Mesodermal cell (in vitro differentiated cells): ENCODE measurements at regions not wholly inside any gene's neighbourhood (a gene's known extent, or its start where the extent isn't known, plus 50 kb on each side); places are given as distances from the start of the nearest gene placed in this dataset.
"Not testable (repeated sequence)": the region's sequence is repeated elsewhere in the genome, so short reads cannot be mapped to it uniquely, and the experiment has no call there.

Experiments used
- H3K27ac ChIP-seq: 2 replicates; pipeline ENCODE4 v1.7.0; 2013; ENCODE audit warnings: mild to moderate bottlenecking, low read depth, low read length, moderate library complexity; ENCODE audit not compliant: severe bottlenecking
- H3K36me3 ChIP-seq: 2 replicates; pipeline ENCODE4 v1.7.1; 2013; ENCODE audit warnings: mild to moderate bottlenecking, low read length, moderate library complexity; ENCODE audit not compliant: control insufficient read depth, insufficient read depth
- H3K4me1 ChIP-seq: one replicate; pipeline ENCODE4 v1.7.1; 2013; ENCODE audit warnings: mild to moderate bottlenecking, low read length; ENCODE audit not compliant: insufficient read depth, control insufficient read depth, poor library complexity, severe bottlenecking
- H3K4me3 ChIP-seq: 2 replicates; pipeline ENCODE4 v1.7.0; 2013; ENCODE audit warnings: low read length, control low read depth, mild to moderate bottlenecking; ENCODE audit not compliant: insufficient read depth, poor library complexity, severe bottlenecking; ENCODE audit errors: extremely low read depth
- H3K9me3 ChIP-seq: 2 replicates; pipeline ENCODE4 v1.7.1; 2013; ENCODE audit warnings: mild to moderate bottlenecking, low read length, moderate library complexity; ENCODE audit not compliant: control insufficient read depth
- WGBS, 2 experiments: methylation state at CpG; one replicate each; pipeline ENCODE4 v1.1.5; 2013; ENCODE audit warnings: missing lambda C conversion rate in 2 of 2; ENCODE audit not compliant: insufficient coverage in 2 of 2; 5-methylcytosine and 5-hydroxymethylcytosine counted together

DNA sequence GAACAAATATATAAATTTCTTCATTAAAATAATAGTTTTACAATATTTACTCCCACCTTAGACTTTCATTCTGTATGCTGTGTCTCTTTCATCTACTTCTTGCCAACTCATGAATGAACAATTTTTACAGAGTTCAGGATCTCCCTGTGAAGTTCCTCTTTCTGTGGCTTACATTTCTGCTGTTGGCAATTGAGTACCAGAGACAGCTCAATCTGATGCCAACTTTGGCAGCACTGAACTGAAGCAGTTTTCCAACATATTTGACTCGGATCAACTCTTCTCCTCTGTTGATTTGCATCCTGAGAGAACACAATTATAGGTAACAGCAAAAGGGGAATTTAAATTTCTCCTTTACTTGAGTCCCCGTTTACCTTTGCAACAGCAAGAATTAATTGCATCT, 1262.2 kb downstream of the EFNA5 start:
- H3K9me3 ChIP-seq: no peaks in the 10 kb centered on the region
- H3K4me1 ChIP-seq: no peaks in the 10 kb centered on the region
- no peak overlapping the region for H3K4me3 ChIP-seq
- WGBS, 2 experiments: 85% methylated on average over 2 of the region's 2 CpGs; no CpG with 5 or more reads in 1 of the 2 experiments
- H3K27ac ChIP-seq: no peak overlapping the region
- no peaks in the 10 kb centered on the region for H3K36me3 ChIP-seq

DNA sequence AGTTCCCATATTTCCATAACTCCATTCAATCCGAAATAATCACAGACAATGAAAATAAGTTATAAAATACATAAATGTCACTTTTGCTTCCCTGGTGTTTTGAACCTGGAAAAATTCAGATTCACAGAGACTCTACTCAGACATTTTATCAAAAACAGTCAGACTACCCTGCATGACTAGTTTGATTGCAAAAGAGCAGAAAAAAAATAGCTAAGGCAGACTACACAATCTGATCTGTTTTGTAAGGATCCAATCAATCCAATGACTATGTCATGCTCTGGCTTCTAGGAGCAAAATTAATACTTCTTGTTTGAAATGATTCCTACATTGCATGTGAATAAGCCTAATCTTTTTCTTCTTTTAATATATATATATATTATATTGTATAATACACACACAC, 1262.6 kb downstream of the EFNA5 start:
- H3K36me3 ChIP-seq: no peaks in the 10 kb centered on the region
- H3K9me3 ChIP-seq: no peaks in the 10 kb centered on the region
- WGBS, 2 experiments: no CpG with 5 or more reads among the region's 1 CpG
- no peaks in the 10 kb centered on the region for H3K4me1 ChIP-seq
- H3K4me3 ChIP-seq: no peak overlapping the region
- H3K27ac ChIP-seq: no peak overlapping the region

GRCh38 chr5:106401561-106401960, 1269.2 kb downstream of the EFNA5 start:
- Histone ChIP-seq H3K4me3 (no peak overlapping the region), H3K4me1 (no peaks in the 10 kb centered on the region), H3K9me3 (no peaks in the 10 kb centered on the region), H3K27ac (no peak overlapping the region), H3K36me3 (no peaks in the 10 kb centered on the region)
- WGBS, 2 experiments: 60% methylated on average over 1 of the region's 2 CpGs; no CpG with 5 or more reads in 1 of the 2 experiments

GRCh38 chr5:106399391-106399790, 1271.3 kb downstream of the EFNA5 start:
- H3K9me3 ChIP-seq: no peaks in the 10 kb centered on the region
- no CpG with 5 or more reads among the region's 1 CpG for WGBS, 2 experiments
- no peak overlapping the region for H3K4me3 ChIP-seq
- H3K27ac ChIP-seq: no peak overlapping the region
- H3K36me3 ChIP-seq: no peaks in the 10 kb centered on the region
- no peaks in the 10 kb centered on the region for H3K4me1 ChIP-seq

GRCh38 chr5:106397700-106398099, 1273.0 kb downstream of the EFNA5 start:
- Histone ChIP-seq H3K9me3 (no peaks in the 10 kb centered on the region), H3K4me3 (no peak overlapping the region), H3K36me3 (no peaks in the 10 kb centered on the region), H3K4me1 (peaks cover 4% of the 10 kb centered on the region), H3K27ac (peak overlapping the region; percentile 7)
- no CpG with 5 or more reads among the region's 1 CpG for WGBS, 2 experiments

DNA sequence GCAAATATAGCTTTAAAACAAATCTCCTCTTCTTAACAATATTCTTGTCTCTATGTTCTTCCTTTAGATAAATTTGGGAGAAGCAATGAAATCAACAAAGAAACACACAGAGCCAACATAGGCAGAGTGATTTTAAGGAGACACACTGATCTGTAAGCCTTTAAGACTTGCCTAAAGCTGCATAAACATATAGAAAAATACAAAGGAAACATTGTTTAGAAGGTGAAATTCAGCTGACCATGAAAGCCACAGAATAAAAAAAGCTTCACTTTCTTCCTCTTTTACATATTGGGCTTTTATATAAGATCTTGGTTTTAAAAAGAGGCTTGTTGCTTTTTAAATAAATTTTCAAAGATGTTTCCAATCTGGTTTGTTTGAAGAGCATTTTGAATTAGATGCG, 1277.5 kb downstream of the EFNA5 start:
- Histone ChIP-seq H3K4me3 (no peak overlapping the region), H3K4me1 (peaks cover 4% of the 10 kb centered on the region), H3K27ac (no peak overlapping the region), H3K36me3 (no peaks in the 10 kb centered on the region), H3K9me3 (no peaks in the 10 kb centered on the region)
- WGBS, 2 experiments: 80 to 100% methylated on average over 1 of the region's 1 CpG

GRCh38 chr5:106392766-106393165, 1278.0 kb downstream of the EFNA5 start:
- Histone ChIP-seq H3K9me3 (no peaks in the 10 kb centered on the region), H3K36me3 (no peaks in the 10 kb centered on the region), H3K27ac (no peak overlapping the region), H3K4me3 (no peak overlapping the region), H3K4me1 (peaks cover 4% of the 10 kb centered on the region)
- 71 to 83% methylated on average over 4 of the region's 5 CpGs for WGBS, 2 experiments

DNA sequence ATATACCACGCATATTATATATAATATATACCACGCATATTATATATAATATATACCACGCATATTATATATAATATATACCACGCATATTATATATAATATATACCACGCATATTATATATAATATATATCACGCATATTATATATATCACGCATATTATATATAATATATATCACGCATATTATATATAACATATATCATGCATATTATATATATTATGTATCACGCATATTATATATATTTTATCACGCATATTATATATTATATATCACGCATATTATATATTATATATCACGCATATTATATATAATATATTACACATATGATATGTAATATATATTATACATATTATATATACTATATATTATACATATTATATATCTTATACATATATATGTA, 1283.0 kb downstream of the EFNA5 start:
- no CpG with 5 or more reads among the region's 12 CpGs for WGBS, 2 experiments
- H3K4me3 ChIP-seq: not testable (repeated sequence)

DNA sequence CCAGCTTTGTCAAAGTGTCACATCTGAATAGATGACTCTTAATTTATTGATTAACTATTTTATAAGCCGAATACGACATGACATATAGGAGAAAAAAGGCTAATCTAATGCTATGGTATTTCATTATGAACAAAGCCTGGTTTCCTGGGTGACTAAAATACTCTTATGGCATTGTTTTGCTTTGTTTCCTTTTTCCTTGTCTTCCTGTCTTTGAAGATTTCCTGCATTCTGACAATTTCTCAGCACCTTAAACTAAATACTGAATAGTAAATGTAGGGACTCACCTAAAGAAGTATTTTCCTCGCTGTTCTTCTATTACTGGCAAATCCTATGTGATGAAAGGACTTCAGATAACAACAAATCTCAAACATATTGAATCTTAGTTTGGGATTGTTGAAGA, 1284.5 kb downstream of the EFNA5 start:
- Histone ChIP-seq H3K9me3 (no peaks in the 10 kb centered on the region), H3K36me3 (no peaks in the 10 kb centered on the region), H3K4me3 (no peak overlapping the region), H3K4me1 (no peaks in the 10 kb centered on the region), H3K27ac (no peak overlapping the region)
- no CpG with 5 or more reads among the region's 3 CpGs for WGBS, 2 experiments

More for the DNA sequence above, 1283.0 kb downstream of the EFNA5 start:
- not testable (repeated sequence) for H3K4me1 ChIP-seq, H3K9me3 ChIP-seq, H3K36me3 ChIP-seq, H3K27ac ChIP-seq

GRCh38 chr5:106380736-106381135, 1290.0 kb downstream of the EFNA5 start:
- Histone ChIP-seq H3K9me3 (no peaks in the 10 kb centered on the region), H3K36me3 (no peaks in the 10 kb centered on the region), H3K27ac (peak overlapping the region; percentile 43), H3K4me1 (no peaks in the 10 kb centered on the region), H3K4me3 (no peak overlapping the region)
- 83% methylated on average over 1 of the region's 1 CpG; no CpG with 5 or more reads in 1 of the 2 experiments for WGBS, 2 experiments

- Histone ChIP-seq H3K9me3 (peaks cover 7% of the 10 kb centered on the region), H3K4me3 (no peak overlapping the region), H3K27ac (no peak overlapping the region), H3K36me3 (no peaks in the 10 kb centered on the region), H3K4me1 (no peaks in the 10 kb centered on the region)
- no CpG with 5 or more reads among the region's 1 CpG for WGBS, 2 experiments
Measured at GRCh38 chr5:106376522-106376921, 1294.2 kb downstream of the EFNA5 start.

DNA sequence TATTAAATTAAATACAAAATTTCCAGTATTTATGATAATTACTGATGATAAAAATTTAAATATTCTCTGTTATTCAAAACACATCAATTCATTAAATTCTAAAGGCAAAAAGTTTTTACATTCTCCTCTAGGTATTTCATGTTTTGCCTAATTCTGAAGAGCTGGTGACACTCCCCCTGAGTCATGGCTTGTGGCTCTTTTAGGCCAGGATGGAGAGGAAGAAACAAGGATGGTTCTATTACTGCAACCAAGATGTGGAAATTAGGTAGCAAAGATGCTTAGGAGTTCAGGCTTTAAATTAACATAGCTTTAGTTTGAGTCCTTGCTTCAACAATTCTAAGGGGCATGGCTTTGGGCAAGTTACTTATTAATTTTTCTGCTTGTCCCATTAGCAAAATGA, 1295.8 kb downstream of the EFNA5 start:
- H3K4me1 ChIP-seq: no peaks in the 10 kb centered on the region
- H3K36me3 ChIP-seq: no peaks in the 10 kb centered on the region
- H3K9me3 ChIP-seq: peaks cover 17% of the 10 kb centered on the region
- no peak overlapping the region for H3K27ac ChIP-seq
- no peak overlapping the region for H3K4me3 ChIP-seq
